Endothelial cell of umbilical vein (primary cell): ENCODE measurements at regions not wholly inside any gene's neighbourhood (a gene's known extent, or its start where the extent isn't known, plus 50 kb on each side); places are given as distances from the start of the nearest gene placed in this dataset.

Experiments used
- BruUV-seq: library from RNA; stranded (reverse); fragments of 400-500 nt; replicated peaks from 2 replicates; lab custom pipeline; 2021; lab: Mats Ljungman, UMichigan
- CTCF ChIA-PET: fragments of 300-600, 350-600 bp; sonication (Branson Sonifier 250); formaldehyde crosslinking; loops from one replicate; lab custom pipeline; 2021; ENCODE audit warnings: antibody characterized with exemption, inconsistent platforms; lab: Charles Lee
- POLR2A ChIA-PET: fragments of 300-600, 350-600 bp; sonication (Branson Sonifier 250); formaldehyde crosslinking; loops from one replicate; lab custom pipeline; 2021; ENCODE audit warnings: antibody characterized with exemption, inconsistent platforms; lab: Charles Lee
- DNase-seq: peaks from one replicate; pipeline ENCODE4 v3.0.0-alpha.2; 2011; ENCODE audit warnings: low read depth, low spot score
- FAIRE-seq: peaks from 2 replicates; lab custom pipeline; 2011; peaks lifted over from hg19 to GRCh38; lab: Jason Lieb, UNC
- H2AFZ ChIP-seq: 2 replicates; pipeline ENCODE4 v1.6.0; 2012; ENCODE audit warnings: low read depth, low read length, control low read depth, inconsistent platforms
- H3K27ac ChIP-seq: 2 replicates; pipeline ENCODE4 v1.5.1; 2011; ENCODE audit warnings: low read depth, mild to moderate bottlenecking, control low read depth, low read length, moderate library complexity; ENCODE audit not compliant: insufficient read depth
- H3K27me3 ChIP-seq, 2 experiments: 2 replicates each; pipeline versions ENCODE4 v1.6.0 to v1.6.1; 2011; ENCODE audit warnings: low read length in 2 of 2, mixed read lengths in 1 of 2; ENCODE audit not compliant: control insufficient read depth in 2 of 2, insufficient read depth in 2 of 2
- H3K36me3 ChIP-seq, 2 experiments: 2 replicates in 1 of 2; 3 replicates in 1 of 2; pipeline ENCODE4 v1.5.1; 2011; ENCODE audit warnings: low read length in 2 of 2, mild to moderate bottlenecking in 1 of 2, moderate library complexity in 1 of 2; ENCODE audit not compliant: control insufficient read depth in 2 of 2, insufficient read depth in 2 of 2; ENCODE audit errors: extremely low read depth in 1 of 2
- H3K4me1 ChIP-seq: 3 replicates; pipeline ENCODE4 v1.5.1; 2011; ENCODE audit warnings: mild to moderate bottlenecking, low read length; ENCODE audit not compliant: control insufficient read depth, insufficient read depth; ENCODE audit errors: extremely low read depth
- H3K4me2 ChIP-seq: 2 replicates; pipeline ENCODE4 v1.6.1; 2011; ENCODE audit warnings: low read length, control low read depth, mixed read lengths; ENCODE audit not compliant: insufficient read depth
- H3K4me3 ChIP-seq, 3 experiments: fragments of 200-600 bp in 1 of 3; sonication (generic), shearing (Covaris generic) in 1 of 3; replicated peaks in 1 of 3; 2 replicates each; pipeline ENCODE4 v1.5.1; 2011 to 2016; ENCODE audit warnings: control low read depth in 3 of 3, low read length in 3 of 3, mild to moderate bottlenecking in 2 of 3, inconsistent platforms in 1 of 3, low read depth in 1 of 3, moderate library complexity in 1 of 3; ENCODE audit not compliant: insufficient read depth in 1 of 3
- H3K79me2 ChIP-seq: 2 replicates; pipeline ENCODE4 v1.6.0; 2012; ENCODE audit warnings: low read length, inconsistent platforms; ENCODE audit not compliant: control insufficient read depth, insufficient read depth
- H3K9ac ChIP-seq: replicated peaks from 2 replicates; pipeline ENCODE3; 2011; ENCODE audit warnings: low read length, control low read depth; ENCODE audit not compliant: insufficient read depth; ENCODE audit errors: extremely low read depth
- H3K9me1 ChIP-seq: replicated peaks from 3 replicates; pipeline ENCODE4 v1.6.0; 2011; ENCODE audit warnings: mild to moderate bottlenecking, low read length; ENCODE audit not compliant: control insufficient read depth, insufficient read depth; ENCODE audit errors: extremely low read depth
- H3K9me3 ChIP-seq: replicated peaks from 2 replicates; pipeline ENCODE4 v1.5.1; 2012; ENCODE audit warnings: low read length, inconsistent platforms; ENCODE audit not compliant: control insufficient read depth, insufficient read depth
- H4K20me1 ChIP-seq: replicated peaks from 2 replicates; pipeline ENCODE3; 2011; ENCODE audit warnings: mild to moderate bottlenecking, low read length; ENCODE audit not compliant: control insufficient read depth, insufficient read depth; ENCODE audit errors: extremely low read depth
- EZH2 ChIP-seq: IDR thresholded peaks from 2 replicates; pipeline ENCODE4 v1.6.1; 2012; ENCODE audit warnings: borderline replicate concordance, low read depth, mild to moderate bottlenecking, moderate library complexity, low read length, inconsistent platforms; ENCODE audit not compliant: severe bottlenecking
- FOS ChIP-seq: IDR thresholded peaks from 2 replicates; pipeline ENCODE4 v1.6.1; 2011; ENCODE audit warnings: mild to moderate bottlenecking, low read length, moderate library complexity, borderline replicate concordance; ENCODE audit not compliant: insufficient read depth
- POLR2A ChIP-seq: IDR thresholded peaks from 2 replicates; pipeline ENCODE4 v1.6.1; 2012; ENCODE audit warnings: low read depth, mild to moderate bottlenecking, control low read depth, low read length
- POLR2AphosphoS5 ChIP-seq: IDR thresholded peaks from 2 replicates; pipeline ENCODE4 v1.6.1; 2012; ENCODE audit warnings: low read depth, mild to moderate bottlenecking, control low read depth, low read length, moderate library complexity; ENCODE audit not compliant: insufficient read depth
- dilution Hi-C: fragments of 300-500 bp; cut with MboI; formaldehyde crosslinking; loops from one replicate; pipeline ENCODE4 v1.15.0; 2019; ENCODE audit warnings: low sequenced_read_pairs; ENCODE audit not compliant: extremely low pct_ligation_motif_present
- intact Hi-C: fragments of 100-400 bp; cut with micrococcal nuclease; formaldehyde crosslinking; loops from one replicate; pipeline ENCODE4 v1.10.0; 2022
- TF ChIP-seq, protein P1 (sequence below): IDR thresholded peaks from 2 replicates; pipeline ENCODE4 v1.6.1; 2011; ENCODE audit not compliant: insufficient read depth, insufficient read length

DNA sequence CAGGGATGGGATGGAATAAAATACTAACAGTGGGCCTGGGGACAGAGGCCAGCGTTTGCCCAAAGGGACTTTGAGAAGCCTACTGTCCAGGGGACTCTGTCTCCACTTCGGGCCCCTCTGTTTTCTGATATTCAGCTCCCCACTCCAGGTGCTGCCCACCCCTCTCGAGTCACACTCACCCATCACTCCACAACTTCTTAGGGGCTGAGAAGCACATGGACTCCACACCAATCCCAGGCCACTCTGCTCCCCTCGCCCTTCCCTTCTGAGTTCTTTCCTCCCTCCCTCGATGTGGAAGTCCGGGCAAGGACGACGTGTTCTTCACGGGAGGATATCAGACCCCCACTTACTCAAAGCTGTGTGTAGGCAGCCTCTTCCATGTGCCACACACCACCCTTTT is 124.5 kb downstream of the BARX1 start:
- Histone ChIP-seq H3K9me1 (no peaks in the 10 kb centered on the region), H3K79me2 (no peaks in the 10 kb centered on the region), H2AFZ (no peak overlapping the region), H3K9me3 (no peaks in the 10 kb centered on the region), H3K27me3 (peaks cover 0 to 2% of the 10 kb centered on the region in 2 experiments), H3K4me1 (no peaks in the 10 kb centered on the region), H3K36me3 (no peaks in the 10 kb centered on the region), H4K20me1 (no peaks in the 10 kb centered on the region), H3K4me2 (no peak overlapping the region), H3K27ac (no peak overlapping the region), H3K9ac (no peak overlapping the region), H3K4me3 (no peak overlapping the region)
- no TSS peak for BruUV-seq
- ChIA-PET CTCF (no interaction called here), POLR2A (no interaction called here)
- no peak for FAIRE-seq
- TF ChIP-seq, protein P1, sequence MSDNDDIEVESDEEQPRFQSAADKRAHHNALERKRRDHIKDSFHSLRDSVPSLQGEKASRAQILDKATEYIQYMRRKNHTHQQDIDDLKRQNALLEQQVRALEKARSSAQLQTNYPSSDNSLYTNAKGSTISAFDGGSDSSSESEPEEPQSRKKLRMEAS: no peak
- intact Hi-C loops: no loop called here
- DNase-seq: no peak
- dilution Hi-C loops: no loop called here

DNA sequence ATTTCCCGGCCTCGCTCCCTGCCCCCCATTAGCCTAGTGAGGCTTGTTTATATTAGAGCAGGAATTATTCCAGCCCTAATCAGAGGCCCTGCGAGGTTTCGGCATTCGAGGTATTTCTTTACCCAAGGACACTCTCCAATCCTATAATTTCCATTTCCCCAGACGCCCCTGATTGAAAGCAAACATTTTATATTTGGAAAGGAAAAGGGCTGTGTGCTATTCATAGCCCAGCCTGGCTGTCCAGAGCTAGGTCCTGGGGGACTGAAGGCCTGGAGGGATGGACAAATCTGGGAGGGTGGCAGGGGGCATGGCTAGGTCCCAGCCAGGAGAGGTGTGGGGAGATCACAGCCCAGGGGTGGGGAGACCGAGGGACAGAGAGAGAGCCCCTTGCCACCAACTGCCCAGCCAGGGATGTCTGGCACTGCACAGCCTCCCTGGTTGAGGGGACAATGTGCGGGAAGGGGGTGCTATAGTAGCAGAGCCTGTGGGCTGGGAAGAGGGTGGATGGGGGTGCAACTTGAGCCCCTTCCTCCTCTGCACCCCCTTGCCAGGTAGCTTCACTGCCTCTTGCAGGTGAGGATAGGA is 125.1 kb downstream of the BARX1 start:
- dilution Hi-C loops (no loop called here), intact Hi-C loops (no loop called here)
- no TSS peak for BruUV-seq
- Histone ChIP-seq H3K4me3 (no peak overlapping the region), H3K4me2 (no peak overlapping the region), H3K9ac (no peak overlapping the region), H3K4me1 (no peaks in the 10 kb centered on the region), H4K20me1 (no peaks in the 10 kb centered on the region), H3K36me3 (no peaks in the 10 kb centered on the region), H3K27ac (no peak overlapping the region), H3K79me2 (no peaks in the 10 kb centered on the region), H2AFZ (no peak overlapping the region), H3K27me3 (peaks cover 0 to 2% of the 10 kb centered on the region in 2 experiments), H3K9me3 (no peaks in the 10 kb centered on the region), H3K9me1 (no peaks in the 10 kb centered on the region)
- DNase-seq: no peak
- CTCF ChIA-PET: no interaction called here
- TF ChIP-seq FOS (no peak), POLR2AphosphoS5 (no peak), EZH2 (no peak), POLR2A (no peak)
- POLR2A ChIA-PET: no interaction called here
- no peak for FAIRE-seq
